ENCODE measurements at regions not wholly inside any gene's neighbourhood (a gene's known extent, or its start where the extent isn't known, plus 50 kb on each side); places are given as distances from the start of the nearest gene placed in this dataset.
"Not testable (repeated sequence)": the region's sequence is repeated elsewhere in the genome, so short reads cannot be mapped to it uniquely, and the experiment has no call there.

DNA sequence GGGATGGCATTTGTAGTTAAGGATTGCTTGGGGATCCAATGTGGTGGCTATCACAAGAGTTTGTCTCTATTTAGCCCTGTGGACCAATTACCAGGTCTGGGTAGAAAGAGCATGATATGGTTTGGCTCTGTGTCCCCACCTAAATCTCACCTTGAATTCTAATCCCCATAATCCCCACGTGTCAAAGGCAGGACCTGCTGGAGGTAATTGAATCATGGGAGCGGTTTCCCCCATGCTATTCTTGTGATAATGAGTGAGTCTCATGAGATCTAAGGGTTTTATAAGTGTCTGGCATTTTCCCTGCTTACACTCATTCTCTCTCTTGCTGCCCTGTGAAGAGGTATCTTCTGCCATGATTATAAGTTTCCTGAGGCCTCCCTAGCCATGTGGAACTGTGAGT lies 86.4 kb upstream of the HS3ST4 start:
- Histone ChIP-seq H3K27ac (ENCODE audit: low read length, poor library complexity, severe bottlenecking) (no peak overlapping the region), H4K8ac (ENCODE audit: low read length) (no peak overlapping the region), H2BK15ac (ENCODE audit: low read depth, poor library complexity, severe bottlenecking) (no peak overlapping the region), H3K4me2 (ENCODE audit: low read length, poor library complexity, severe bottlenecking) (no peak overlapping the region), H2AFZ (ENCODE audit: low read depth, low read length) (no peak overlapping the region), H3K4me3 (ENCODE audit: insufficient read depth in 1 of 2, low read depth in 1 of 2, low read length in 2 of 2) (no peak overlapping the region), H3K14ac (ENCODE audit: low read length in 2 of 2) (no peak overlapping the region), H3K23ac (ENCODE audit: low read length in 2 of 2) (no peak overlapping the region), H3K79me1 (replicated peaks; ENCODE audit: low read length, poor library complexity, severe bottlenecking) (no peaks in the 10 kb centered on the region), H3K4ac (ENCODE audit: low read depth in 1 of 2, low read length in 2 of 2) (no peak overlapping the region), H3K9ac (ENCODE audit: low read length) (no peak overlapping the region), H2BK5ac (ENCODE audit: low read depth, low read length, poor library complexity, severe bottlenecking) (no peak overlapping the region), H3K9me3 (ENCODE audit: control insufficient read depth, low read length) (no peaks in the 10 kb centered on the region), H3K18ac (ENCODE audit: low read depth in 1 of 2, low read length in 2 of 2) (no peak overlapping the region), H2AK5ac (ENCODE audit: low read length, severe bottlenecking) (no peak overlapping the region), H3K36me3 (ENCODE audit: control insufficient read depth in 1 of 2, insufficient read depth in 2 of 2, low read depth in 1 of 2, low read length in 2 of 2) (no peaks in the 10 kb centered on the region), H2BK12ac (ENCODE audit: low read length in 2 of 2) (no peak overlapping the region), H4K91ac (ENCODE audit: low read length) (no peak overlapping the region), H3K4me1 (ENCODE audit: control insufficient read depth, insufficient read depth, low read depth, low read length) (no peaks in the 10 kb centered on the region), H2BK120ac (ENCODE audit: low read depth, low read length) (no peak overlapping the region), H3K27me3 (ENCODE audit: control insufficient read depth in 1 of 2, insufficient read depth in 1 of 2, low read length in 2 of 2) (no peaks in the 10 kb centered on the region)
- no peak for DNase-seq
- no CpG with 5 or more reads among the region's 2 CpGs for WGBS

DNA sequence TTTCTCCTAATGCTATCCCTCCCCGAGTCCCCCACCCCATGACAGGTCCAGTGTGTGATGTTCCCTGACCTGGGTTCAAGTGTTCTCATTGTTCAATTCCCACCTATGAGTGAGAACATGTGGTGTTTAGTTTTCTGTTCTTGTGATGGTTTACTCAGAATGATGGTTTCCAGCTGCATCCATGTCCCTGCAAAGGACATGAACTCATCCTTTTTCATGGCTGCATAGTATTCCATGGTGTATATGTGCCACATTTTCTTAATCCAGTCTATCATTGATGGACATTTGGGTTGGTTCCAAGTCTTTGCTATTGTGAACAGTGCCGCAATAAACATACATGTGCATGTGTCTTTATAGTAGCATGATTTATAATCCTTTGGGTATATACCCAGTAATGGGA lies 90.5 kb upstream of the HS3ST4 start:
- not testable (repeated sequence) for H4K91ac ChIP-seq (ENCODE audit: low read length); H2BK5ac ChIP-seq (ENCODE audit: low read depth, low read length, poor library complexity, severe bottlenecking); H3K4me1 ChIP-seq (ENCODE audit: control insufficient read depth, insufficient read depth, low read depth, low read length); H3K79me1 ChIP-seq (replicated peaks; ENCODE audit: low read length, poor library complexity, severe bottlenecking); H3K9ac ChIP-seq (ENCODE audit: low read length); H2AK5ac ChIP-seq (ENCODE audit: low read length, severe bottlenecking); H3K4ac ChIP-seq (ENCODE audit: low read depth in 1 of 2, low read length in 2 of 2); H3K14ac ChIP-seq (ENCODE audit: low read length in 2 of 2); H3K4me3 ChIP-seq (ENCODE audit: insufficient read depth in 1 of 2, low read depth in 1 of 2, low read length in 2 of 2); H3K4me2 ChIP-seq (ENCODE audit: low read length, poor library complexity, severe bottlenecking); H2AFZ ChIP-seq (ENCODE audit: low read depth, low read length); H3K23ac ChIP-seq (ENCODE audit: low read length in 2 of 2); H2BK120ac ChIP-seq (ENCODE audit: low read depth, low read length); H3K9me3 ChIP-seq (ENCODE audit: control insufficient read depth, low read length); H4K8ac ChIP-seq (ENCODE audit: low read length); H3K36me3 ChIP-seq (ENCODE audit: control insufficient read depth in 1 of 2, insufficient read depth in 2 of 2, low read depth in 1 of 2, low read length in 2 of 2); DNase-seq; H2BK15ac ChIP-seq (ENCODE audit: low read depth, poor library complexity, severe bottlenecking); H3K27me3 ChIP-seq (ENCODE audit: control insufficient read depth in 1 of 2, insufficient read depth in 1 of 2, low read length in 2 of 2); H3K27ac ChIP-seq (ENCODE audit: low read length, poor library complexity, severe bottlenecking); H3K18ac ChIP-seq (ENCODE audit: low read depth in 1 of 2, low read length in 2 of 2); H2BK12ac ChIP-seq (ENCODE audit: low read length in 2 of 2)
- no CpG with 5 or more reads among the region's 2 CpGs for whole genome bisulfite sequencing

- Histone ChIP-seq H3K14ac (ENCODE audit: low read length in 2 of 2) (no peak overlapping the region), H3K27me3 (ENCODE audit: control insufficient read depth in 1 of 2, insufficient read depth in 1 of 2, low read length in 2 of 2) (no peaks in the 10 kb centered on the region), H2AFZ (ENCODE audit: low read depth, low read length) (no peak overlapping the region), H2BK120ac (ENCODE audit: low read depth, low read length) (no peak overlapping the region), H3K9ac (ENCODE audit: low read length) (no peak overlapping the region), H3K4me2 (ENCODE audit: low read length, poor library complexity, severe bottlenecking) (no peak overlapping the region), H3K4me3 (ENCODE audit: insufficient read depth in 1 of 2, low read depth in 1 of 2, low read length in 2 of 2) (no peak overlapping the region), H2AK5ac (ENCODE audit: low read length, severe bottlenecking) (no peak overlapping the region), H3K23ac (ENCODE audit: low read length in 2 of 2) (no peak overlapping the region), H3K4ac (ENCODE audit: low read depth in 1 of 2, low read length in 2 of 2) (no peak overlapping the region), H2BK12ac (ENCODE audit: low read length in 2 of 2) (no peak overlapping the region), H3K9me3 (ENCODE audit: control insufficient read depth, low read length) (no peaks in the 10 kb centered on the region), H3K36me3 (ENCODE audit: control insufficient read depth in 1 of 2, insufficient read depth in 2 of 2, low read depth in 1 of 2, low read length in 2 of 2) (no peaks in the 10 kb centered on the region), H3K18ac (ENCODE audit: low read depth in 1 of 2, low read length in 2 of 2) (no peak overlapping the region), H4K91ac (ENCODE audit: low read length) (no peak overlapping the region), H4K8ac (ENCODE audit: low read length) (no peak overlapping the region), H2BK15ac (ENCODE audit: low read depth, poor library complexity, severe bottlenecking) (no peak overlapping the region), H3K27ac (ENCODE audit: low read length, poor library complexity, severe bottlenecking) (no peak overlapping the region), H3K79me1 (replicated peaks; ENCODE audit: low read length, poor library complexity, severe bottlenecking) (no peaks in the 10 kb centered on the region), H2BK5ac (ENCODE audit: low read depth, low read length, poor library complexity, severe bottlenecking) (no peak overlapping the region), H3K4me1 (ENCODE audit: control insufficient read depth, insufficient read depth, low read depth, low read length) (no peaks in the 10 kb centered on the region)
- no peak for DNase-seq
- 75% methylated on average over 1 of the region's 2 CpGs for WGBS
Observed at GRCh38 chr16:25596194-25596593, 95.6 kb upstream of the HS3ST4 start.

GRCh38 chr16:25593260-25593659 lies 98.5 kb upstream of the HS3ST4 start:
- Histone ChIP-seq H2BK15ac (ENCODE audit: low read depth, poor library complexity, severe bottlenecking) (no peak overlapping the region), H3K27ac (ENCODE audit: low read length, poor library complexity, severe bottlenecking) (no peak overlapping the region), H3K4me2 (ENCODE audit: low read length, poor library complexity, severe bottlenecking) (no peak overlapping the region), H3K14ac (ENCODE audit: low read length in 2 of 2) (no peak overlapping the region), H2BK120ac (ENCODE audit: low read depth, low read length) (no peak overlapping the region), H2BK12ac (ENCODE audit: low read length in 2 of 2) (no peak overlapping the region), H3K4ac (ENCODE audit: low read depth in 1 of 2, low read length in 2 of 2) (no peak overlapping the region), H3K9ac (ENCODE audit: low read length) (no peak overlapping the region), H2AFZ (ENCODE audit: low read depth, low read length) (no peak overlapping the region), H3K79me1 (replicated peaks; ENCODE audit: low read length, poor library complexity, severe bottlenecking) (no peaks in the 10 kb centered on the region), H2BK5ac (ENCODE audit: low read depth, low read length, poor library complexity, severe bottlenecking) (no peak overlapping the region), H4K8ac (ENCODE audit: low read length) (no peak overlapping the region), H3K18ac (ENCODE audit: low read depth in 1 of 2, low read length in 2 of 2) (no peak overlapping the region), H4K91ac (ENCODE audit: low read length) (no peak overlapping the region), H3K23ac (ENCODE audit: low read length in 2 of 2) (no peak overlapping the region), H3K4me1 (ENCODE audit: control insufficient read depth, insufficient read depth, low read depth, low read length) (no peaks in the 10 kb centered on the region), H2AK5ac (ENCODE audit: low read length, severe bottlenecking) (no peak overlapping the region), H3K9me3 (ENCODE audit: control insufficient read depth, low read length) (no peaks in the 10 kb centered on the region), H3K4me3 (ENCODE audit: insufficient read depth in 1 of 2, low read depth in 1 of 2, low read length in 2 of 2) (no peak overlapping the region), H3K36me3 (ENCODE audit: control insufficient read depth in 1 of 2, insufficient read depth in 2 of 2, low read depth in 1 of 2, low read length in 2 of 2) (no peaks in the 10 kb centered on the region), H3K27me3 (ENCODE audit: control insufficient read depth in 1 of 2, insufficient read depth in 1 of 2, low read length in 2 of 2) (no peaks in the 10 kb centered on the region)
- 88% methylated on average over 7 of the region's 8 CpGs for WGBS
- DNase-seq: no peak

All from mesenchymal stem cell (in vitro differentiated cells and primary cell).